HG03159 (cell line): ENCODE measurements at regions not wholly inside any gene's neighbourhood (a gene's known extent, or its start where the extent isn't known, plus 50 kb on each side); places are given as distances from the start of the nearest gene placed in this dataset.
"Not testable (repeated sequence)": the region's sequence is repeated elsewhere in the genome, so short reads cannot be mapped to it uniquely, and the experiment has no call there.

Experiments used
- ATAC-seq: cut with Tn5 transposase; IDR thresholded peaks from one replicate; pipeline ENCODE4 v1.9.1; 2021; ENCODE audit warnings: mild to moderate bottlenecking, moderate library complexity; ENCODE audit not compliant: unreplicated experiment

DNA sequence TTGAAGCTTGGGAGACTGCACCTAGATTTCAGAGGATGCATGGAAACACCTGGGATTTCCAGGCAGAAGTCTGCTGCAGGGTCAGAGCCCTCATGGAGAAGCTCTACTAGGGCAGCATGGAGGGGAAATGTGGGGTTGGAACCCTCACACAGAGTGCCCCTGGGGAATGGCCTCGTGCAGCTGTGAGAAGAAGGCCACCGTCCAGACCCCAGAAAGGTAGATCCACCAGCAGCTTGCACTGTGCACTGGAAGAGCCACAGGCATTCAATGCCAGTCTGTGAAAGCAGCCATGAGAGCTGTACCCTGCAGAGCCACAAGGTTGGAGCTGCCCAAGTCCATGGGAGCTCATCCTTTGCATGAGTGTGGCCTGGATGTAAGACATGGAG lies 285.3 kb upstream of the FAM174A start:
- ATAC-seq = no peak

DNA sequence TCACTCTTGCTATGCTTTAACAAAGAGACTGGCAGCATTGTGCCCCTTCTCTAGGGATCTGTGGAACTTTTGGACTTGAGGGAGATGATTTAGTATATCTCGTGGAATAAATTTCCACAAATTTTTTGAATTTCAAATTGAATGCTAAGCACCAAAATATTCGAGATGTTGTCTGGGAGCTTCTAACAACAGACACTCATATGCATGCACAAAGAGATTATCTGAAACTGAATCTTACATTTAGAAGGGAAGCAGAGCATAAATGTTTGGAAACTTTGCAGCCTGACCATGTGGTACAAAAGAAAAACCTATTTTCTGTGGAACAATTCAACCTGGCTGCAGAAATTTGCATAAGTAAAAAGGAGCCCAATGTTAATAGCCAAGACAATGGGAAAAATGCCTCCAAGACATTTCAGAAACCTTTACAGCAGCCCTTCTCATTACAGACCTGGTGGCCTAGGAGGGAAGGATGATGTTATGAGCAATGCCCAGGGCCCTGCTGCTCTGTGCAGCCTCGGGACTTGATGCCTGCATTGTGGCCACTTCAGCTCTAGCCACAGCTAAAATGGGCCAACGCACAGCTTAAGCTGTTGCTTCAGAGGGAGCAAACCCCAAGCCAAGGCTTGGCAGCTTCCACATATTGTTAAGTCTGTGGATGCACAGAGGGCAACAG lies 285.8 kb upstream of the FAM174A start:
- no peak for ATAC-seq

DNA sequence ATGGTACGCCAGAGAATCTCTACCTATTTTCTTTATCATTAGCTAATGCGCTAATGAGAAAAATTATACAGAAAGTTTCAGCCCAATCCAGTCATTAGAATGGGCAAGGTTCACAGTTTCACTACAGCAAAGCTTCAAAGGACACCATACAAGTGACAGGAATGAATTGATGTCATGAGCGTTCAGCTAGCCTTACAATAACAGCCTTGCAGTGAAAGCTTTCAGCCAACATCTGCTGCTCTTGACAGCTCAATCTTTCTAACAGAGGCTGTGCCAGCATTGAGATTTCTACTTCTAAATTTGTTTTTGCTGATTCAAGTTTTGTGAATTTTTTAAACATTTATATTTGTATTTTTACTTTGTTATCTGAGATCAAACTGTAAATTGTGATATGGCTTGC lies 302.4 kb upstream of the FAM174A start:
- no peak for ATAC-seq

DNA sequence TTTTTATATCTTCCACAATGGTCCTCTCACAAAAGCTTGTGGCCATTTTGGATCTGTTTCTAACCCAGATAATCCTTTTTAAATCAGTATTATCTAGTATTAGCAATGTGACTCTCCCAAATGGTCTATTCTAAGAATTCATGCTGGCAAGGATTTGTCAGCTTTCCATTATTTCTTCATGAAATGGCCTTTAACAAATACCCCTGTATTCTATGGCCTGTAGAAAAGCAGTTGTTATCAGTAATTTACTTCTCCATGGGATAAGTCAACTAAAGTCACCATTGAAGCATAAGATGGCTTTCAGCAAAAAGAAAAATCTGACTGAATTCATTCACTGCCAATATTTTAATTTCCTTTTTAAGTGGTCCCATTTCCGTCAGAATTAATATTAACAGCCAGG lies 346.4 kb upstream of the FAM174A start:
- ATAC-seq = no peak

DNA sequence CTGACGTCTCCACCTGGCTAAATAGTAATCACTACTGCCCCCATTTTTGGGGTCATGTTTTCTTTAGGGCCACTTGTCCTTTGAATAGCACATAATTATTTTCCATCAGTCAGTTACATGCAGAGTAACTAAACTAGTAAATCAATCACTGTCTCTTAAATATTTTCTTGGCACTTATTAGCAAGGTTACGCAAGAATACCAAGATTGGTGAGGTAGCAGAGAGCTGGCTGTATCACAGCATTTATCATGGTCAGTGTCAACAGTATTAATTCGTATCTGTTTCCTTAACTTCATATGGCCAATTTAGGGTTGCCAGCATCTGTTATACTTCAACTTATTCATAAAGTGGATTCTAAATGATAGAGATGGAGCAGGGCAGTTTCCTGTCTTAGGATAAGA lies 346.8 kb upstream of the FAM174A start:
- ATAC-seq = no peak

DNA sequence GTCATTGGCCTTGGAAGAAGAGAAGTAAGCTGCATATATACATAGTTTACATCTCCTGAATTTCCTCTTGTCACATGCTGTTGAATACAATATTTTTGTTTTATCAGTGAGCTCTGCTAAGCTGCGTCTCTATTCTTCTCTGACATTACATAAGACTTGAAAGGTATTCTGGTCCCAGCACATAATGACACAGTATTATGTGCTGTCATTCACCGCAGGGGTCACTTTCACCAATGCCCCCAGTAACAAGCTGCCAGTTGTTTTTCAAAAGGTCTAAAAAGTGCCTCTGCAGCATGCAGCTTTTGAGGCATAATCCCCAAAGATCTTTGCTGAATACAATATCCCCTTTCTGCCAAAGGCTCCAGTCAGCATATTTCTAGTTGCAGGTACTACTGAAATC lies 349.0 kb upstream of the FAM174A start:
- ATAC-seq = no peak

DNA sequence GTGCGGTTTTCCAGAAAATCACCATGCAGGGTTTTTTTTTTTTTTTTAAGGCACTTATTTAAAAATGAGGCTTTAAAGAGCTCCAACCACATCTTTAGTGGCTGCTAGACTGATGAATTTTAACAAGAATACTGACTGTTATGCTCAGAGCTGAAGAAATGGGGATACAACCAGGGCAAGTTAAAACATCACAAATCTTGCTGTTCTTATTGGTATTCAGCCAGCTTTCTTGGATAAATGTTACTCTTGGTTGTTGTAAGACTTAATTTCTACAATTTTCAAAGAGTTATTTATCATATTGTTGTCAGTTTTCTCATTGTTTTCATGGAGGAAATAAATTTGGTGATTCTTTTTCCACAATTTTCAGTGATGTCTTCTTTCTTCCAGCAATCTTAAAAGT lies 352.8 kb upstream of the FAM174A start:
- ATAC-seq = no peak

DNA sequence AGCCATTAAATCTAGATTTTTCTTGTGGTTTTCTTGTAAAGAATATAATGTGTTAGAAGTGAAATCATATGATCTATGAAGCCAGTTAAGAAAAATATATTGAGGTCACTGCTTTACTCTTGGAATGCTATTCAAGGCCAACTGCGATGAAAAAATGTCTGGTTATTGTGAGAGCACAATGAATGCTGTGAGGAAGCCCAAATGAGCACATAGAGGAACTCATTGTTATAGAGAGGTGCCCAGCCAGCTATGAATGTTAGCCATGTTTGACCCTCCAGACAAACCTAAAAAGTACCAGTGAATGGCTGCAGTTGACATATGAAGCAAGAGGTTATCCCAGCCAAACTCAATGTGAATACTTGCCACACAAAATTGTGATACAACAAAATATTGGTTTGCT lies 359.8 kb upstream of the FAM174A start:
- ATAC-seq = no peak

DNA sequence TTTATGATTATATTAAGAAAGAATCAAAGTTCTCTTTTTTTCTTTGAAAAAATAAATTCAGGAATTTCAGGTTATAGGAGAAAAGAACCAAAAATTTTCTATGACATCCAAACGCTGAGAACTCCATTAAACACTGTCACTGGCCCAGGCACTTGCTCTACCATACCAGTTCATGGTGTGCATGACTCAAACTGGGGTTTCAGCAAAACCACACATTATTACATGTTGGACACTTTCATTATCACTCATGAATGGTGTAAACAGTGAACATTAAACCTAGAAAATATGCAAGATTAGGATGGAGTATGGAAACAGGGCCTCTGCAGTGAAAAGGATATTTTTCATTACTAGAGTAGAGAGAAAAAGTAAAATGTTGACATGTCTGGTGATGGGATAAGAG lies 369.9 kb upstream of the FAM174A start:
- peak; percentile 99 for ATAC-seq

DNA sequence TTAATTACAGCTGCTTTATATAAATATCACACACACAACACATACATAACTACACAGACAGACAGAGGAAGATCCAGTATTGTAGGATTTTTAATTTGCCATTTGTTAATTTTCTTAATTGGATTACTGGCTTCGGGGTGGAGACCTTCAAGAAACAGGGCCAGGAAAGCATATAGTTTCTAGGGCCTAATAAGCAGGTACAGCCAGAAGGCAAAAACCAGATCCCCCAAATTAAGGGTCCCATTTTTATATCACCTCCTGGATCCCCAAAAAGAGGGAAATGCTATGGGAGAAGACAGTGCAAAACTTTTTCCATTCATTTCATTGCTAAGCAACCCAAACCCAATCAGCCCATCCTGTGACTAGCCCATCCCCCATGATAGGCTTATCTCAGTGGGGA lies 373.3 kb upstream of the FAM174A start:
- ATAC-seq = no peak

DNA sequence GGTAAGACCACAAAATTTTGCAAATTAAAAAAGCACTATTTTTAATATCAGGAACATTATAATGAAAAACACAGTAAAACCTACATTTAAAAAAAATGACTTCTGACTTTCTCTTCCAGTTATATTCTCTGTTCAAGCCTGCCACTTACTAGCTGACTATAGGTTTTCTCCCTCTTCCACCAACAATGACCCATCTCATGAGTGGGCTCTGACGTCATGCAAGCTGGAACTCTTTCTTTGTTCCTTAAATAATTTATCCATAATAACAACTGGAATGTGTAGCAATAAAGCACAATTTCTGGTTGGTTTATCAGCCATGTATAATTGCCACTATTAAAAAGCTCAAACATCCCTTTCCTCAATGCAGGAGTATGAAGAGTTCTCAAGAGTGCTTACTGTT lies 378.1 kb upstream of the FAM174A start:
- no peak for ATAC-seq

DNA sequence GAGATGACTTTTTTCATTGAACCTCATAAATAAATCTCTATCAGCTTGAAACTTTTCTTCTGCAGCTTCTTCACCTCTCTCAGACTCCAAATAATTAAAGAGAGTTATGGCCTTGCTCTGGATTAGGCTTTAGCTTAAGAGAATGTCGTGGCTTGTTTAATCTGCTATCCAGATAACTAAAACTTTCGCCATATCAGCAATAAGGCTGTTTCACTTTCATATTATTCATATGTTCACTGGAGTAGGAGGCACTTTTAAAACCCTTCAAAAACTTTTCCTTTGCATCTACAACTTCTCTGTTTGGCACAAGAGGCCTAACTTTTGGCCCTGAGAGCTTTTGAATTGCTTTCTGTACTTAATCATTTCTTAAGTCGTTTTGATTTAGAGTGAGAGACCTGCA lies 386.9 kb upstream of the FAM174A start:
- ATAC-seq = no peak

DNA sequence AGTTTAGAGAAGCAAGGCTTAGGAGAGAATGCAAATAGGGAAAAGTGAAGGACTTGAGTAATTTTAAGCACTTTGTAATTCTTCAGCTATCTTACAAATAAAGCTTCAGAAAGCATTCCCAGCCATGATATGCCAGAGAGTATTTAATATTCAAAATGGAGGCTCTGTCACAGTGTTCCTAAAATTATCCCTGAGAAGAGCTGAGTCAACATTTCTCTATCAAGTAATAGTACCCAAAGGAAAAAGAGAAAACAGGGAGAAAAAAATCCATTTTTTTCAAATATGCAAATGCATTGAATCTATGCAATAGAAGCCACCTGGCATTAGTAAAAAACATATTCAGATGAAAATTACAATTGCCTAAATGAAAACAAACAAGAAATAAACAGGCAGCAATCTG lies 392.6 kb upstream of the FAM174A start:
- no peak for ATAC-seq

DNA sequence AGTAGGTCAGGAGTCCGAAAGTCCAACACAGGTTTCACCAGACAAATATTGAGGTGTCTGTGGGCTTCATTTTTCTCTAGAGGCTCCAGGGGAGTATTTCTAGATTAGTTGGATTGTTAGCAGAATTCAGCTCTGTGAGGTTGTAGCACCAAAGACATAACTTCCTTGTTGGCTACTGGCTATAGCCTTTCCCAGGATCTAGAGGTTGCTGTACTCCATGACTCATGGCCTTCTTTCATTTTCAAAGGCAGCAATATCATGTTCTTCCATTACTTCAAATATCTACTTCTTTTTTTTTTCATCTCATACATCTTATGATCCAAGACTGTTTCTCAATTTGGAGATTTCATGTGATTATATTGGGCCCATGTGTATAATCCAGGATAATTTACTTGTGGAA lies 404.0 kb upstream of the FAM174A start:
- ATAC-seq = no peak

DNA sequence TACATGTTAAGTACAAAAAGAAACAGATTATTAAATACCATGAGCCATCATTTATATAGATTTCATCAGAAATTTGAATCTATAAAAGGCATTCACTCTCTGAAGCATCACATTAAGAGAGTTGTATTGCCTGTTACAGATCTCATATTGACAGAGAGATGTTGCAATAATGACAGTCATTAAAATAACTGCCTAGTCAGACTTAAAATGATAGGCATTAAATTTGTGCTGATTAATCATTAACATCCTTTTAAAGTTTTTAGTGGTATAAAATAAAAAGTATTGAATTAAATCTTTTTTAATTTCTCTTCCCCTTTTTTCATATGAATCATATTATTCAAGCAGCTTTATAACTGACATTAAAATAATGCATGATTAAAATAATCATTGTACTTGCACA lies 404.9 kb upstream of the FAM174A start:
- no peak for ATAC-seq

DNA sequence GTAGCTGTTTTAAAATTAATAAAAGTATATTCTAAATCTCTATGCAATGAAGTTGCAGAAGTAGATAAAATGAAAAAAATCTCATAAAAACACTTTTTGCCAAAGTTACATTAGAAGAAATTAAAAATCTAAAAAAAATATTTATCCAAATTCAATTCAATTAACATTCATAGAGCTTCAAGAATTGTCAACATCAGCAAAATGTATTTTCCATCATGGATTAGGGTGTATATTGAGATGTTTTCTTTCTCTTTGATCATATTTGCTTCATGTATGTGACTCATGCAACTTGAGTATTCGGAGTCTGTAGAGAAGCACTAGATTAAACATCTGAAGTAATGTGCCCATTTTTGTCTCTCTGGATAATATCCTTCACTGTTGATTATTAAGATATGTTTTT lies 415.3 kb upstream of the FAM174A start:
- no peak for ATAC-seq

DNA sequence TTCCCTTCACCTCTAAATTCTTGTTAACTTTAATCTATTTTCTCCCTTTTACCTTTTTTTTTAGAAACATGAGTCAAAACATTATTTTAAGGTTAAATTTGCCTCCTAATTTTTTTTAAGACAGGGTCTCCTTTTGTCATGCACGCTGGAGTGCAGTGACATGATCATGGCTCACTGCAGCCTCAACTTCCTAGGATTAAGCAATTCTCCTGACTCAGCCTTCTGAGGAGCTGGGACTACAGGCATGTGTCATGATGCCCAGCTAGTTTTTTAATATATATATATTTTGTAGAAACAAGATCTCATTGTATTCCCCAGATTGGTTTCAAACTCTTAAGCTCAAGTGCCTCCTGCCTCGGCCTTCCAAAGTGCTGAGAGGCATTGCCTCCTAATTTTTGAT lies 424.7 kb upstream of the FAM174A start:
- ATAC-seq = no peak

DNA sequence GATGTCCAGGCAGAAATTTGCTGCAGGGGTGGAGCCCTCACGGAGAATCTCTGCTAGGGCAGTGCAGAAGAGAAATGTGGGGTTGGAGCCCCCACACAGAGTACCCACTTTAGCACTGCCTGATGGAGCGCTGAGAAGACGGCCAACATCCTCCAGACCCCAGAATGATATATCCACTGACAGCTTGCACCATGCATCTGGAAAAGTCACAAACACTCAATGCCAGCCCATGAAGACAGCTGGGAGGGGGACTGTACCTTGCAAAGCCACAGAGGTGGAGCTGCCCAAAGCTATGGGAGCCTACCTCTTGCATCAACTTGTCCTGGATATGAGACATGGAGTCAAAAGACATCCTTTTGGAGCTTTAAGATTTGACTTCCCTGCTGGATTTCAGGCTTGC lies 426.3 kb upstream of the FAM174A start:
- ATAC-seq = no peak

DNA sequence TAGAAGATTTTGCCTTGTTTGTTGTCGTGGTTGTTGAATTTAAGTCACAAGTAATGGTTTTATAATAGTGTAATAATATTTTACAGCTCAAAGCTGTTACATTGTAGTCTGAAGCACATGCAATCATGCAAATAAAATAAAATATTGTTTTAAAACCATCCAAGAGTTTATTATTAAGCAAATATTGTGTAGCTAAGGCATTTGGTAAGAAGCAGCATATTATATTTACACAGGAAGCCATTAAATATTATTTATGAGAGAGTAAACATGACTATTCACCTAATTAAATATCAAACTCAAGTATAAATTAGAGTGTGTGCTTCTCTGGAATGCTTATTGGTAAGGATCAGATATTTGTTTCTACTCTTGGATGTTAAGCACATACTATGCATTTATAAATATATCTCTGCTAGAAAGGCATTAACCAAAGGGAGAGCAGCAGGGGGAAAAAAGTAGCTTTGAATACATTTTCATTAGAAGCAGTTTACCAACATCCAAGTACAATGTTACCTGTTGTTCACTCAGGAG lies 431.5 kb upstream of the FAM174A start:
- not testable (repeated sequence) for ATAC-seq

DNA sequence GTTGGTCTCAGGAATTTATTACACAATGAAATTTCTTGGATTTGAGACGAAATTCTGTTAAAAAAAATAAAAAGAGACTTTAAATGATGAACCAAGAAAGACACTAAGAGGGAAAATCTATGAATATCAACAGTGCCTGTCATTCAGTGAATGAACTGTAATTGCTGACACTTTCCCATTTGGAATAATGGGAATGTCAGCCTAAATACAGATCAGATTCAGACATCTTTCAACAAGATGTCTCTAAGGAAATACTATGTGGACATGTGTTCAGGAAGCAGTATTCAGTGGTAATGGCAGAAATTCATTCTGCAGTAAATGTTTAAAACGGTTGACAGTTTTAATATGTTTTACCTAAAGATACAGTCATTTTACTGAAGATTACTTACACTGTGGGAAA lies 433.7 kb upstream of the FAM174A start:
- not testable (repeated sequence) for ATAC-seq

DNA sequence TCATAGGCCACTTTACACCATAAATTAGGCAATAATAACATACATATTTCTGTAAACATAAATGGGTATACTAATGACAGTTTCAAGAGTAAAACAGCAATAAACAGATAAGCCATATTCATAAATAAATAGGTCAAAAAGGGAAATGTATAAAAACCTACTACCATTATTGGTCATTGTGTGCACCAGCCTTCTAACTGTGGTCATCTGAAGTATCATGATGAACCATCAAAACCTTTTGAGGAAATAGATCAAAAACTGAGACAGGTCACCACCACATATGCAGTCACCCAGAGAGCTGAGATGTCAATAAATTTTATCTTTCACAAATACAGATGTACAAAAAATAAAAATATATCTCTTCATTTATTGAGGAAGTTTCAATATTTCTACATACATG lies 438.8 kb upstream of the FAM174A start:
- ATAC-seq = not testable (repeated sequence)

DNA sequence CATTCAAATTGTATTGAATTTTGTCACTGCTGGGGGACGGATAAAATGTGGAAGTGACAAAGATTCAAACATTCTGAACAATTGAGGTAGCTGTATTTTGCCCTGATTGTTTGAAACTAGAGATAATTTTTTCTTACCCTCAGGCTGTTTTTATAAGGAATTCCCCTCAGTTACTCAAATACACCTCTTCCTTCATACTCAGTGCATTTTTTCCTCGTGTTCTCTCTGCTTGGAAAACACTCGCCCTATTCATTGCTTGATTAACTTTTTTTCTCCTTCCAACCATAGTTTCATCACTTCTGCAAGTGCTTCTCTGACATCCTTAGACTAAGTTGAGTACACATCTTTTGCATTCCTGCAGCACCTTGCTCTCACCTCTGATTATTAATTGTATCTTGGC lies 454.5 kb upstream of the FAM174A start:
- ATAC-seq = not testable (repeated sequence)

DNA sequence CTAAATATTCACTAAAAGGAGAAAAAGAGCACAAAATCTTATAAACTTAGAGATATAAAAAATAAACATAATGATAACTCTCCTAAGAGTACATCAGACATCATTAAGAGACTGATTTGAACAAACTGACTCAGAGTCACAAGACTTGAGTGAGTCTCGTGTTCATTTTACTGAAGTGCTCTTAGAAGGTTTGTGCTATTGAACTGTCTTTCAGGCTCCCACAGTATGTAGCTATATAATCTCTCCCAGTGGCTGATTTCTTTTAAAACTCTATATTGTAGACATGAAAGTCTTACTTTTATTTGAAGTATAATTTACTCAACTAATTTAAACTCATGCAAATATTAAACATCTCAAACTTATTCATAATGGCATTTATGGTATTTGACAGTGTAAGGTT lies 456.0 kb upstream of the FAM174A start:
- not testable (repeated sequence) for ATAC-seq
